ENCODE measurements at regions not wholly inside any gene's neighbourhood (a gene's known extent, or its start where the extent isn't known, plus 50 kb on each side); places are given as distances from the start of the nearest gene placed in this dataset.

DNA sequence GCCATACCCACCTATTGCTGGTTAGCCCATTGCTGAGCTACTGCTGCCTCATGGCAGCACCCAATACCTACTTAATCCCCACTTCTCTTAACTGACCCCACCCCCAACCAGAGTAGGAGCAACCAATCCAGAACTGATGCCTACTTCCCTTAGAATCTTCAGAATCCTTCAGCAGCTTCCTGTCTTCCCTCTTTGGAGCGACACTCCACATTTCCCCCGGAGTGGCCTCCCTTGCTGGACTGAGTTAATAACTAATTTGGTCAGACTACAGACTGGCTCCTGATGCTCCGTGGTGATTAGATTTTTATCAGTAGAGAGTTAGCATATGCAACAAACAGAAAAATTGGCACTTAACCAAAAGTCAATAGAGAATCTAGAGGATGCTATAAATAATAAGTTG, 51.2 kb upstream of the UBR2 start:
- Histone ChIP-seq H3K27ac (no peak overlapping the region), H3K9ac (ENCODE audit: insufficient read length) (no peak overlapping the region), H3K36me3 (ENCODE audit: insufficient read depth, low read length) (no peaks in the 10 kb centered on the region), H3K4me3 (no peak overlapping the region), H3K9me3 (ENCODE audit: low read depth, low read length) (no peaks in the 10 kb centered on the region)
- DNase-seq (ENCODE audit: low read depth, low spot score) = no peak
- TF ChIP-seq EZH2 (IDR thresholded peaks at IDR 0.05) = no peak
- TF ChIP-seq FOXP2 (optimal IDR thresholded peaks at IDR 0.05; ENCODE audit: control extremely low read depth, extremely low read length, insufficient read depth) = no peak
- no peak for TF ChIP-seq POLR2AphosphoS5 (IDR thresholded peaks at IDR 0.05; ENCODE audit: borderline replicate concordance, low read depth, low read length)

GRCh38 chr6:42511803-42512422, 51.9 kb upstream of the UBR2 start:
- no peak overlapping the region for H3K9ac ChIP-seq (ENCODE audit: insufficient read length)
- TF ChIP-seq POLR2AphosphoS5 (IDR thresholded peaks at IDR 0.05; ENCODE audit: borderline replicate concordance, low read depth, low read length) = no peak
- no peak for TF ChIP-seq EZH2 (IDR thresholded peaks at IDR 0.05)
- TF ChIP-seq FOXP2 (optimal IDR thresholded peaks at IDR 0.05; ENCODE audit: control extremely low read depth, extremely low read length, insufficient read depth) = no peak
- H3K4me3 ChIP-seq = no peak overlapping the region
- H3K27ac ChIP-seq = no peak overlapping the region
- H3K36me3 ChIP-seq (ENCODE audit: insufficient read depth, low read length) = no peaks in the 10 kb centered on the region
- no peak for DNase-seq (ENCODE audit: low read depth, low spot score)
- no peaks in the 10 kb centered on the region for H3K9me3 ChIP-seq (ENCODE audit: low read depth, low read length)

DNA sequence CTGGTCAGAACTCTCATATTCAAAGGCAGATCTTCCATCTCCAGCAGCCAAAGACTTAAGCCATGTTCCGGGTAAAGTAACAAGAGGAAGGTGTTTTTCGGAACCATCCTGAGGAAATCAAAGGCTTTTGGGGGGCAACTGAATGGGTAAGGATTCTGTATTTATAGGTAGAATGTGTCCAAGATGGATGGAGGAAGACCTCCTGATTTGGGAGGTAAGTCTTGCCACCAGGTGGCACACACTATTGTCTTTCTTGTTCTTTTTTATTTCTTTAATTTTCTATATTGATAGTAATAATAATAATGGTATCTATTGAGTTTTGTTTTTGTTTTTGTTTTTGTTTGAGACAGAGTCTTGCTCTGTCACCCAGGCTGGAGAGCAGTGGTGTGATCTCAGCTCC, 53.0 kb upstream of the UBR2 start:
- DNase-seq (ENCODE audit: low read depth, low spot score) = no peak
- Histone ChIP-seq H3K9ac (ENCODE audit: insufficient read length) (no peak overlapping the region), H3K36me3 (ENCODE audit: insufficient read depth, low read length) (no peaks in the 10 kb centered on the region), H3K27ac (no peak overlapping the region), H3K4me3 (no peak overlapping the region), H3K9me3 (ENCODE audit: low read depth, low read length) (no peaks in the 10 kb centered on the region)
- TF ChIP-seq EZH2 (IDR thresholded peaks at IDR 0.05) (no peak), FOXP2 (optimal IDR thresholded peaks at IDR 0.05; ENCODE audit: control extremely low read depth, extremely low read length, insufficient read depth) (no peak), POLR2AphosphoS5 (IDR thresholded peaks at IDR 0.05; ENCODE audit: borderline replicate concordance, low read depth, low read length) (no peak)

DNA sequence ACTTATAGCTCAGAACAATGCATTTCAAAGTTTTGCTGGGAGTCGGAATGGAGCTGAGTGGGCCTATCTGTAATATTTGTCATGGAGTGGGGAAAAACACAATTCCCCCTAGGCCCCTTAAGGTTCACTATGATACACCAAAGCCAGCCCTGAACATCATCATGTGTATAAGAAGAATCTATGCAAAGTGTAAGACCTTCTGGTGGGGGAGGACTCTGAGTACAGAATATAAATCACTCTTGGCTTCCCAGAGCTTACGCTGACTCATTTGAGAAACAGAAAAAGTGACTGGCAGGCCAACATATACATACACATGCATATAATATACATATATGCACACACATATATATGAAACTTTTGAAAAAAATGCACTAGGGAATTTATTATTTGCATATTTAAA, 54.1 kb upstream of the UBR2 start:
- Histone ChIP-seq H3K4me3 (no peak overlapping the region), H3K9ac (ENCODE audit: insufficient read length) (no peak overlapping the region), H3K36me3 (ENCODE audit: insufficient read depth, low read length) (no peaks in the 10 kb centered on the region), H3K9me3 (ENCODE audit: low read depth, low read length) (no peaks in the 10 kb centered on the region), H3K27ac (no peak overlapping the region)
- TF ChIP-seq EZH2 (IDR thresholded peaks at IDR 0.05) = no peak
- TF ChIP-seq POLR2AphosphoS5 (IDR thresholded peaks at IDR 0.05; ENCODE audit: borderline replicate concordance, low read depth, low read length) = no peak
- TF ChIP-seq FOXP2 (optimal IDR thresholded peaks at IDR 0.05; ENCODE audit: control extremely low read depth, extremely low read length, insufficient read depth) = no peak
- DNase-seq (ENCODE audit: low read depth, low spot score) = no peak

GRCh38 chr6:42509256-42509655, 54.6 kb upstream of the UBR2 start:
- DNase-seq (ENCODE audit: low read depth, low spot score) = no peak
- TF ChIP-seq EZH2 (IDR thresholded peaks at IDR 0.05) (no peak), FOXP2 (optimal IDR thresholded peaks at IDR 0.05; ENCODE audit: control extremely low read depth, extremely low read length, insufficient read depth) (no peak), POLR2AphosphoS5 (IDR thresholded peaks at IDR 0.05; ENCODE audit: borderline replicate concordance, low read depth, low read length) (no peak)
- no peaks in the 10 kb centered on the region for H3K36me3 ChIP-seq (ENCODE audit: insufficient read depth, low read length)
- no peak overlapping the region for H3K27ac ChIP-seq
- H3K9ac ChIP-seq (ENCODE audit: insufficient read length) = no peak overlapping the region
- no peaks in the 10 kb centered on the region for H3K9me3 ChIP-seq (ENCODE audit: low read depth, low read length)
- no peak overlapping the region for H3K4me3 ChIP-seq

- no peaks in the 10 kb centered on the region for H3K9me3 ChIP-seq (ENCODE audit: low read depth, low read length)
- DNase-seq (ENCODE audit: low read depth, low spot score) = no peak
- H3K27ac ChIP-seq = peak overlapping the region; percentile 81; the same call in 1 of the 2 replicates
- TF ChIP-seq FOXP2 (optimal IDR thresholded peaks at IDR 0.05; ENCODE audit: control extremely low read depth, extremely low read length, insufficient read depth) (no peak), EZH2 (IDR thresholded peaks at IDR 0.05) (no peak), POLR2AphosphoS5 (IDR thresholded peaks at IDR 0.05; ENCODE audit: borderline replicate concordance, low read depth, low read length) (no peak)
- H3K4me3 ChIP-seq = no peak overlapping the region
- H3K9ac ChIP-seq (ENCODE audit: insufficient read length) = no peak overlapping the region
- no peaks in the 10 kb centered on the region for H3K36me3 ChIP-seq (ENCODE audit: insufficient read depth, low read length)
Observed at GRCh38 chr6:42507901-42508300, 55.9 kb upstream of the UBR2 start.

DNA sequence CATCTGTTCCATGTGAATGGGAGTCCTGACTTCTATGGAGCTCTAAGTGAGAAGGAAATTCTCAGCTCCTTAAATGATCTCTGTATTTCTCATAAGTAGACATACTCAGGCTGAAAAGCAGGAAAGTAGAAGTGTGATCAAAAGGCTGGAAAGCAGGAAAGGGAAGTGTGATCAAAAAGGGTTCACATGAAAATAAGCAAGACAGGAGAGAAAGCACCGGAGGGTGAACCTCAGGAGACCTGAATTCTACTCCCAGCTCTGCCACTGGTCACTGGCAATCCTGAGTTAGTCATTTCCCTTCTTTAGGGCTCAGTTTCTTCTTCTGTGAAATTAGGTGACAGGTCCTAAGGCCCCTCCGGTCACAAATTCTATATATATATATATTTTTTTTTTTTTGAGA, 55.5 kb upstream of the TRERF1 start:
- Histone ChIP-seq H3K27ac (no peak overlapping the region), H3K9ac (ENCODE audit: insufficient read length) (no peak overlapping the region), H3K36me3 (ENCODE audit: insufficient read depth, low read length) (no peaks in the 10 kb centered on the region), H3K4me3 (no peak overlapping the region), H3K9me3 (ENCODE audit: low read depth, low read length) (no peaks in the 10 kb centered on the region)
- no peak for DNase-seq (ENCODE audit: low read depth, low spot score)
- TF ChIP-seq EZH2 (IDR thresholded peaks at IDR 0.05) (no peak), POLR2AphosphoS5 (IDR thresholded peaks at IDR 0.05; ENCODE audit: borderline replicate concordance, low read depth, low read length) (no peak)

GRCh38 chr6:42506070-42506469, 54.3 kb upstream of the TRERF1 start:
- Histone ChIP-seq H3K27ac (no peak overlapping the region), H3K9me3 (ENCODE audit: low read depth, low read length) (no peaks in the 10 kb centered on the region), H3K9ac (ENCODE audit: insufficient read length) (no peak overlapping the region), H3K36me3 (ENCODE audit: insufficient read depth, low read length) (no peaks in the 10 kb centered on the region), H3K4me3 (no peak overlapping the region)
- TF ChIP-seq POLR2AphosphoS5 (IDR thresholded peaks at IDR 0.05; ENCODE audit: borderline replicate concordance, low read depth, low read length) = no peak
- TF ChIP-seq FOXP2 (optimal IDR thresholded peaks at IDR 0.05; ENCODE audit: control extremely low read depth, extremely low read length, insufficient read depth) = no peak
- no peak for TF ChIP-seq EZH2 (IDR thresholded peaks at IDR 0.05)
- no peak for DNase-seq (ENCODE audit: low read depth, low spot score)

- DNase-seq (ENCODE audit: low read depth, low spot score) = no peak
- Histone ChIP-seq H3K9me3 (ENCODE audit: low read depth, low read length) (no peaks in the 10 kb centered on the region), H3K9ac (ENCODE audit: insufficient read length) (no peak overlapping the region), H3K27ac (no peak overlapping the region), H3K36me3 (ENCODE audit: insufficient read depth, low read length) (no peaks in the 10 kb centered on the region), H3K4me3 (no peak overlapping the region)
- TF ChIP-seq EZH2 (IDR thresholded peaks at IDR 0.05) = no peak
- TF ChIP-seq FOXP2 (optimal IDR thresholded peaks at IDR 0.05; ENCODE audit: control extremely low read depth, extremely low read length, insufficient read depth) = no peak
- TF ChIP-seq POLR2AphosphoS5 (IDR thresholded peaks at IDR 0.05; ENCODE audit: borderline replicate concordance, low read depth, low read length) = no peak
Observed at GRCh38 chr6:42505385-42505718, 53.6 kb upstream of the TRERF1 start.

Data from SK-N-MC (cell line).